IgD-negative memory B cell (primary cell): ENCODE measurements at regions not wholly inside any gene's neighbourhood (a gene's known extent, or its start where the extent isn't known, plus 50 kb on each side); places are given as distances from the start of the nearest gene placed in this dataset.

Experiments used
- H3K27ac Mint-ChIP-seq, 3 donors: one replicate each; pipeline ENCODE4 v1.8.0; 2020 to 2022; ENCODE audit warnings: mild to moderate bottlenecking in 3 of 3, mixed read lengths in 3 of 3, moderate library complexity in 1 of 3
- H3K27me3 Mint-ChIP-seq: one replicate; pipeline ENCODE4 v1.8.0; 2021; ENCODE audit warnings: mixed read lengths
- H3K36me3 Mint-ChIP-seq: one replicate; pipeline ENCODE4 v1.8.0; 2020; ENCODE audit warnings: mild to moderate bottlenecking, mixed read lengths
- H3K4me1 Mint-ChIP-seq, 3 donors: one replicate each; pipeline ENCODE4 v1.8.0; 2020 to 2022; ENCODE audit warnings: mixed read lengths in 3 of 3, mild to moderate bottlenecking in 1 of 3
- H3K4me3 Mint-ChIP-seq, 4 donors: one replicate each; pipeline ENCODE4 v1.8.0; 2020 to 2022; ENCODE audit warnings: mild to moderate bottlenecking in 4 of 4, mixed read lengths in 4 of 4, moderate library complexity in 3 of 4
- H3K9me3 Mint-ChIP-seq, 3 donors: one replicate each; pipeline ENCODE4 v1.8.0; 2020 to 2021; ENCODE audit warnings: mixed read lengths in 3 of 3, mild to moderate bottlenecking in 1 of 3

DNA sequence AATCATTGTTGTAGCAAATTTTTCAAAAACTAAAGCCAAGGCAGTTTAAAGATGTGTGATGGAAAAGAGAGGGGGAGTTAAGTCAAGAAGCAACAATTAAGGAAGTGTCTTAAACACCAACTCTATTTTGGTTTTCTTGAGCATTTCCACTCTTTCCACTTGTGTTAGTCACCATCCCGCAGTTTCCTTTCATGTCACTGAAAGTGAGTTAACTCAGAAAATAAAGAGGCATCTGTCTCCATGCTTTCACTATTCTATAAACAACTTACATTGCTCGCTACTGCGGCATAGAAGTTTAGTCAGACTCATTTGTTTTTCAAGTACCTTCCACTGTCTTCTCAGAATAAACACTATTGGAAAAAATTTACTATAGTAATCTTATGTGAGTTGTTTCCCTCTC lies 284.9 kb upstream of the SEMA3D start:
- H3K4me3 Mint-ChIP-seq = no peak overlapping the region
- H3K27me3 Mint-ChIP-seq = no peaks in the 10 kb centered on the region
- no peak overlapping the region for H3K27ac Mint-ChIP-seq
- no peaks in the 10 kb centered on the region for H3K4me1 Mint-ChIP-seq
- no peaks in the 10 kb centered on the region for H3K36me3 Mint-ChIP-seq
- H3K9me3 Mint-ChIP-seq = no peaks in the 10 kb centered on the region

DNA sequence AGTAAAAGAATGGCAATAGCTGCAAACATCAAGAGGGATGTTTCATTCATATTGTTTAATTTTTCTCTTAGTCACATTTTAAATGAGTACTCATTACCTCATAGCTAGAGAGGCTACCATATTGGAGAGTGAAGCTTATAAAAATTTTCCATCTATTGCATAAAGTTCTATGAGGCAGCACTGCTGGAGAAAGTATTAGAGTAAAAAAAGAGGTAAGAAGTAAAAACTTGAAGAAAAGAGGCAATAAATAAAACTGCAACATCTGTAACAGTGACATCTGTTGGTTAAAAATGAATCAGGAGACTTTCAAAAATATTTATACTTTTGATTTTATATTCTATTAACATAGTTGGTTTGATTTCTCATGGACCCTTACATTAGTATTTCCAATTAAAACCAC lies 284.5 kb upstream of the SEMA3D start:
- no peaks in the 10 kb centered on the region for H3K36me3 Mint-ChIP-seq
- H3K4me1 Mint-ChIP-seq = no peaks in the 10 kb centered on the region
- no peak overlapping the region for H3K4me3 Mint-ChIP-seq
- H3K27ac Mint-ChIP-seq = no peak overlapping the region
- no peaks in the 10 kb centered on the region for H3K27me3 Mint-ChIP-seq
- no peaks in the 10 kb centered on the region for H3K9me3 Mint-ChIP-seq

DNA sequence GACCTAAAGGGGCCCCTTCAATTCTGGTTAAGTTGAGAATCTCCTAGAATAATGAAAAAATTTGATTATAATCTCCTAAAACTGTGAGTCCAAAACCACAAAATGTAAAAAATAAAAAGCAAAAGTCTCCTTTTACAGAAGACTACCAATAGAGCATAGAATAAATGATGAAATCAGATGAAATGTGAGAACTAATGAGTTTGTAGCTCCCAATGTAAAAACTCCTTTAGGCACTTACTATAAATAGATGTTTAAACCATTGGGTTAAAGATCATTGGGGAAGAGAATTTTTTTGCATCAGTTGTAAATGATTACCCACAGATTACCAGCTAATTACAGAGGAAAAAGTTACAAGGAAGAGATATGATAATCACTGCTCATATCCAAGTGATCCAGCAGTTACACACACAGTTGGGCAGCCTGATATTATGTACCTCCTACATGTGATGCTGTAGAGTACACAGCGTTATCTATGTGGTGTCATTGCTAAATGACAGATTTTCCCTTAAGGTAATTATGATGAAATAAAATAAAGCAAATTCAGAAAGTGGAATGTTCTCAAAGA lies 282.7 kb upstream of the SEMA3D start:
- Mint-ChIP-seq H3K9me3 (no peaks in the 10 kb centered on the region), H3K27me3 (no peaks in the 10 kb centered on the region), H3K4me1 (peaks cover 0 to 2% (median 0%) of the 10 kb centered on the region in 3 donors), H3K36me3 (no peaks in the 10 kb centered on the region), H3K27ac (no peak overlapping the region), H3K4me3 (no peak overlapping the region)

DNA sequence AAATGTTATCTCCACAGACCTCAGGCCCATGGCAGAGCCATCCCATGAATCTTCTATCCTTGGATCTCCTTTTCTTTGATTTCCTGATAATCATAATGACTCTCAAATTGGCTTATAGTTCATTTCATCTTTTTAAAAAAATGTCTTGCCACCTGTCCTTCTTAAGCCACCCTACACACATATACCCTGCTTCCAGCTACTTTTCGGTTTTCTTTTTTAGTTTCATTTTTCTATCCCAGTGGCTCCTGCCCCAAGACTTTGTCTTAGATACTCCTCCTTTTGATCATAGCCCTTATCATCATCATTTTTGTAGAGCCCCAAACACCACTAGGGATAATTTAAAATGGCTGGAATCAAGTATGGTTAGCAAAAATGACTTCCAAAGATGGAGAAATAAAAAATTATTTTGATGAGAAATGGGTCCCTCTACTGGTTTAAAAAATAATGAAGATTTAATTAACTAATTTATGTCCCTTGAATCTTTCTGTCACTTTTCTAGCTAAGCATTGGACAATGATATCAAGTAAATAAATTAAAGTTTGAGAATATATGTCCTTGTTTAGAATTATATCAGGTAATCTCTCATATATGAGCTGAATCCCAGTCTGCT lies 277.3 kb upstream of the SEMA3D start:
- no peak overlapping the region for H3K4me3 Mint-ChIP-seq
- H3K4me1 Mint-ChIP-seq = peaks cover 0 to 2% (median 0%) of the 10 kb centered on the region in 3 donors
- no peak overlapping the region for H3K27ac Mint-ChIP-seq
- no peaks in the 10 kb centered on the region for H3K36me3 Mint-ChIP-seq
- no peaks in the 10 kb centered on the region for H3K27me3 Mint-ChIP-seq
- no peaks in the 10 kb centered on the region for H3K9me3 Mint-ChIP-seq

DNA sequence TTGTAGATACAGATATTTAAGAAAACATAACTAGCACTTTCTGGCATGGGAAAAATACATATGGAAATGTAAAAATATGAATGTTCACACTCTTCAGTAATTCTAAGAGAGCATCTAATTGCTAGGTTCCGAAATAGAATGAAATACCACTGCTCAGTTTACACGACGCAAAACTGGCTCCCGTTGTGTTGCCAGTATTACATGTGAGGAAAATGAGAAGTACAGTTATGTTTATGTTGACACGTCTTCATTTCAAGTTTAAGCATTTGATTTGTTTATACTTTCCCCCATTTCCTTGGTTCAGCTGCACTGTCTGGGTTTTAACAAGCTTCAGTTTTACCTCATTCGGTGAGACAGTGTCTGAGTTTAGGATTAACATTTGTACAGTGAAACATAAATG lies 275.8 kb upstream of the SEMA3D start:
- Mint-ChIP-seq H3K27ac (no peak overlapping the region), H3K4me3 (no peak overlapping the region)

DNA sequence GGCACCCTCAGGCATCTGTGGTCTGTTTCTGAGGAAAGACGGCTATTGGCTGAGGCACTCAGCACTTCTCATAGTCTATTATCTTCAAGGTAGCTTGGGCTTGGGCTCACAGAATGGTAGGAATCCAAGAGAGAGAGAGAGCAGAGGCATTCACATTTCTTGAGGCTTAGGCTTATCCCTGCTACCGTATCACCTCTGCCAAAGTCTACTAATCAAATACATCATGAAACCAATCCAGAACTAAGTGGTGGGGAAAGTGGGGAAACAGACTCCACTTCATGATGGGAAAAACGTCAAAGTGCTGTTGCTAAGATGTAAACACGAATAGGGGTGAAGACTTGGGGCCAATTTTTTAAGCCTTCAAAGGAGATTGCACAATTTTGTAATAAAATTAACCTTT lies 271.1 kb upstream of the SEMA3D start:
- H3K4me3 Mint-ChIP-seq = no peak overlapping the region

More for the DNA sequence above, 275.8 kb upstream of the SEMA3D start:
- Mint-ChIP-seq H3K27me3 (no peaks in the 10 kb centered on the region), H3K4me1 (peaks cover 0 to 2% (median 0%) of the 10 kb centered on the region in 3 donors), H3K9me3 (no peaks in the 10 kb centered on the region), H3K36me3 (no peaks in the 10 kb centered on the region)

DNA sequence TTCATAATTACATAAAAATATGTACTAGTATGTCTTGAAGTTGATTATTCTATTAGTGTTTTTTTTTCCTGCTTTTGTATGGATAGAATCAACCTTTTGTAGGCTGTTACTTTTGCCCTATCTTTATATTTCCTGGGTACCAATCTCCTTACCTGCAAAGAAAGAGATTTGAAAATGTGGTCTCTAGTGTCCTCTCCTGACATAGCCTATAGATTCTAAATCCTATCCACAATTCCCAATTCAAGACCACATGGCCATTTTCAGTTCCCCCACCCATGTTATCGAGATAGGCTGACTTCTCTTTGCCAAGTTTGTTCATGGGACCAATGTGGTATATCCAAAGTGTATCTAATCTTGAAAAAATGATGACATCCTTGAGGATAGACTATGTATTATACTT lies 269.4 kb upstream of the SEMA3D start:
- no peak overlapping the region for H3K4me3 Mint-ChIP-seq
- no peaks in the 10 kb centered on the region for H3K36me3 Mint-ChIP-seq

More for the DNA sequence above, 271.1 kb upstream of the SEMA3D start:
- H3K27me3 Mint-ChIP-seq = no peaks in the 10 kb centered on the region
- H3K36me3 Mint-ChIP-seq = no peaks in the 10 kb centered on the region
- H3K27ac Mint-ChIP-seq = no peak overlapping the region
- no peaks in the 10 kb centered on the region for H3K9me3 Mint-ChIP-seq
- no peaks in the 10 kb centered on the region for H3K4me1 Mint-ChIP-seq

DNA sequence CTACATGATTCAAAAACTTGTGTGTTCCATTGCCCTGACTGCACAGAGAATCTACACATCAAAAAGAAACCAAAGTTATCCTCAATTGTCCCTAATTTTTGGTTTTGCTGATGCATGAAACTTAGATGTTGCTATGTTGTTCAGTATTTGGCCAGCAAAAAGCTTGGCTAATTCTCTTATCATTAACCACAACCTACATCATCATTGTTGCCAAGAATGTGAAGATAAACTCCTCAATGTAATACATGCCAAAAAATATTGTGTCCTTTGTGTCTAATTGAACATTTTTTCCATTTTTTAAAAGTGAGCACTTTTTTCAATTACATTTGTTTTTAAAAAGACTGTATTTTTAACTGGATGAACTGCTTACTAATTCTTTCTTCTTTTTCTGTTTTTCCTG lies 268.0 kb upstream of the SEMA3D start:
- Mint-ChIP-seq H3K27ac (no peak overlapping the region), H3K4me1 (no peaks in the 10 kb centered on the region), H3K36me3 (no peaks in the 10 kb centered on the region), H3K27me3 (no peaks in the 10 kb centered on the region), H3K4me3 (no peak overlapping the region), H3K9me3 (no peaks in the 10 kb centered on the region)

More for the DNA sequence above, 269.4 kb upstream of the SEMA3D start:
- no peak overlapping the region for H3K27ac Mint-ChIP-seq
- H3K4me1 Mint-ChIP-seq = no peaks in the 10 kb centered on the region
- H3K9me3 Mint-ChIP-seq = no peaks in the 10 kb centered on the region
- H3K27me3 Mint-ChIP-seq = no peaks in the 10 kb centered on the region

DNA sequence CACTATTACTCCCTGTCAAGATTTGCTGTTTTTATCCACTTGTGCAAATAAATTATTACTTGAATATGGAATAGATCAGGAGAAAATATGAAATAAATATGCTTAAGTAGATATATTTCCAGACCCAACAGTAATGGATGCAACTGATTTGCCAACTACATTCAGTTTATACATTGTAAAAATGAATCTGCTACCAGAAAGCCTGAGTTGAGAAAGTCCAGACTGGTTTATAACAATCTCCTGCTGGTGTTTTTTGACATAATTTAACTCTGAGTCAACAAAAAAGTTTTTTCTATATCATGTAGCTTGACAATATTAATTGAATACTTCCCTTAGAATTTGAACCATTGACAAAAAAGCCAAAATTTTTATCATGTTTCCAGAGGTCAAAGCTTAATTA lies 265.8 kb upstream of the SEMA3D start:
- no peaks in the 10 kb centered on the region for H3K36me3 Mint-ChIP-seq
- no peak overlapping the region for H3K4me3 Mint-ChIP-seq
- no peaks in the 10 kb centered on the region for H3K27me3 Mint-ChIP-seq
- no peaks in the 10 kb centered on the region for H3K4me1 Mint-ChIP-seq
- no peaks in the 10 kb centered on the region for H3K9me3 Mint-ChIP-seq
- no peak overlapping the region for H3K27ac Mint-ChIP-seq

DNA sequence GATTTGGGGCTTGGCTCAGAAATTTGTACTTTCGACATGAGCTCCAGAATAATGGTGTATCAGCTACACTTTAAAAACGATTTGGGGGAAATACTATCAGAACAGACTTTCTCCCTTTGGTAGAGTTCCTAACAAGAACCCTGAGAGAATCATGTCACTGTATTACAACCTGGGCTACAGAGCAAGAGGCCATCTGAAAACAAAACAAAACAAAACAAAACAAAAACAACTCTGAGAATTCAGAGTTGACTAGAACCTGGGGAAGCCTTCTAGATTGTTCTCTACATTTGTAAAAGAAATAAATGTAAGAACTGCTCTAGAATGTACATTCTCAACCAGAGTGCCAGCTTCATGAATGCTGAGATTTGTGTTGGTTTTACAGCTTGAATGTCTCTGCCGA lies 262.6 kb upstream of the SEMA3D start:
- H3K9me3 Mint-ChIP-seq = no peaks in the 10 kb centered on the region
- H3K27me3 Mint-ChIP-seq = no peaks in the 10 kb centered on the region
- H3K36me3 Mint-ChIP-seq = no peaks in the 10 kb centered on the region
- no peaks in the 10 kb centered on the region for H3K4me1 Mint-ChIP-seq
- H3K27ac Mint-ChIP-seq = no peak overlapping the region
- no peak overlapping the region for H3K4me3 Mint-ChIP-seq

DNA sequence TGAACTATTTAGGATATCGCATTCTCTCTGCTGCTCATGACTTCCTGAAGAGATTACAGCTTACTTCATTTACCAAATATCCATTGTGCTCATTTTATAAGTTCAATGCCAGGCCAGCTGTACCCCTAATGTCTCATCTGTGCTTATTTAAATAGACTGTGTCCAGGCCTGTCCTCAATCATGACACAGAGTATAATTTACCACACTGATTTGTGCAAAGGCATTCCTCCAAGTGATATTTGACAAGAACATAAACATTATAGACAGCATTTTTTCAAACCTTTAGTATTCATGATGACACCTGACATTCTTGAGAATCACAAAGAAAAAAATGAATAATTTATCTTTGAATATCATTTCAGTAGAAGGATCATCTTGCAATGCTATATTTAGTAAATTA lies 260.1 kb upstream of the SEMA3D start:
- Mint-ChIP-seq H3K9me3 (no peaks in the 10 kb centered on the region), H3K27me3 (no peaks in the 10 kb centered on the region), H3K4me1 (no peaks in the 10 kb centered on the region), H3K36me3 (no peaks in the 10 kb centered on the region), H3K27ac (no peak overlapping the region), H3K4me3 (no peak overlapping the region)

DNA sequence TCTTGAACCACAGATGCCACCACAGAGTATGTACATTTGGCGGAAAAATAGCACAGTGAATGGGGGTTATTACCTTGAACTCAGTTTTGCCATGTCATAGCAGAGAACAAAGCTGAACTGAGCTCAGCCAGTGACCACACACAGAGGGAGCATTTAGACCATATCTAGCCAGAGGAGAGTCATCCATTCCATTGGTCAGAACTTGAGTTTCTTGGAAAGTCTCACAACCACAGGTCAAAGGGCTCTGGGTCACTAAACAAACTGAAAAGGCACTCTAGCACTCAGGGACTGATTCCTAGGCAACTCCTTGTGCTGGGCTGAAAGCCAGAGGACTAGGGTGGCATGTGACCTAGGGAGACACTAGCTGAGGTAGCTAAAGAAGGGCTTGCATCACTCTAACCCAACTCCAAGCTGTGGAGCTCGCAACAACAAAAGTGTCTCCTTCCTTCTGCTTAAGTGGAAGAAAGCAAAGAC lies 239.7 kb upstream of the SEMA3D start:
- Mint-ChIP-seq H3K9me3 (peaks cover 0 to 10% (median 0%) of the 10 kb centered on the region in 3 donors), H3K27ac (no peak overlapping the region), H3K4me3 (no peak overlapping the region), H3K27me3 (no peaks in the 10 kb centered on the region), H3K36me3 (no peaks in the 10 kb centered on the region), H3K4me1 (no peaks in the 10 kb centered on the region)

DNA sequence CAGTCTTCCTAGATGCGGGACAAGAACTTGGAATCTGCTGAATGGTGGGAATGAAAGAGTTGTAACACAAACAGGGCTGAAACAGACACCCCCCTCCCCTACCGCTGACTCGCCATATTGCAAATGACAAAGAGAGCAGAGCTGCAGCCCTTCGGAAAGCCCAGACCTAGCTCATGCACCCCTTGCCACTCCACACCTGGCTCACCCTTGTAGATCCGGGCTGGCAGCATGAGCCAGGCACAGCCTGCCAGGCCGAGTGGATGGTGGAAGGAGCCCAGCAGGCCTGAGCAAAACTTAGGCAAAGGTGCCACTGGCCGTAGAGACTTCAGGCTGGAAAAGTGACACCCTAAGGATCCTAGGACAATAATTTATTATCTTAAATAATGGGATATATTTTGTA lies 237.4 kb upstream of the SEMA3D start:
- no peak overlapping the region for H3K27ac Mint-ChIP-seq
- peaks cover 0 to 10% (median 0%) of the 10 kb centered on the region in 3 donors for H3K9me3 Mint-ChIP-seq
- H3K4me3 Mint-ChIP-seq = no peak overlapping the region
- H3K4me1 Mint-ChIP-seq = no peaks in the 10 kb centered on the region
- no peaks in the 10 kb centered on the region for H3K27me3 Mint-ChIP-seq
- H3K36me3 Mint-ChIP-seq = no peaks in the 10 kb centered on the region

DNA sequence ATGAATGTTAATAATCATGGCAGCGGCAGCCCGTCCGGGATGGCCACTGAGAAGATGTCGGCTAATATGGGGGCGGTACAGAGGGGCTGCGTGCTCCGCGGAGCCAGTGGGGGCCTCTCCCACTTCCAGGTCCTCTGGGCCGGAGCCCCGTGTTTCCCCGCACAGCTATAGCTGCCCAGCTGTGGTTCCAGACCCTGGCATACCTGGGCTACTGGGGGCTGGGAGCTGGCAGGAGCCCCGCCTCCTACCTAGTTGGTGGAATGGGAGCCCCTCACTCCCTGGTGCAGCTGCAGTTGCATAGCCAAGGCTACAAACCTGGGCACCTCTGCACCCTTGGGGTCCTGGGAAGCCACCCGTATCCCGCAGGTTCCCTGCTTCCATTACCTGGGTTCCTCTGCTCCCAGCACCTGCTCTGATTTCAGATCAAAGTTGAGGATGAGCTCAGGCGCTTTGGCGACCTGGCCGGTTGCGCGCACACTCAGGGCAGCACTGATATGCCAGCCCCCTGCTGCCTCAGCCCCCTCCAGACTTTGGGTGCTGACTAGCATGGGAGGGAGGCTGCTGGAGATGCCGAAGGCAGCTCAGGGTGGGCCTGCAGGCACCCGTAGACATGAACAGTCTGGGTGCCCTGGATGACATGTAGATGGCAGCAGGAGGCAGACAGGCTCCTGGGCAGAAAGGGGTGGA lies 236.5 kb upstream of the SEMA3D start:
- H3K27ac Mint-ChIP-seq = no peak overlapping the region
- H3K9me3 Mint-ChIP-seq = peaks cover 0 to 10% (median 0%) of the 10 kb centered on the region in 3 donors
- no peaks in the 10 kb centered on the region for H3K36me3 Mint-ChIP-seq
- no peaks in the 10 kb centered on the region for H3K27me3 Mint-ChIP-seq
- no peaks in the 10 kb centered on the region for H3K4me1 Mint-ChIP-seq
- H3K4me3 Mint-ChIP-seq = no peak overlapping the region

DNA sequence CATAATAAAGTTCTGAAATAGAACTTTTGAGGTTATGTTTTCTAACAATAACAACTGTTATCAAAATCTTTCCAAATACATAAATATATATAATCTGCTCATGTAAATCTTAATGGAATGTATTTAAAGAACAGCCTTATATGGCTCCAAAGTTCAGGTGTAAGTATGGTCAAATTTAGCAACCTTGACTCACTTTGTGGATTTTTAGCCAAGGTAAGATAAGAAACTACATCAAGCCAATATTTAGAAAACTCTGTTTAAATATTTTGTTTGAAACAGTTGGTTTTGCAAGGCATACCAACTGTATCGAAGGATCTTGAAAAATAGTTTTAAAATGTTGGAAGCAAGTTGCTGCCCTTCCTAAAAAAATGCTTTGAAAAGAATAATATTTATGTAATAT lies 228.9 kb upstream of the SEMA3D start:
- no peak overlapping the region for H3K4me3 Mint-ChIP-seq
- no peaks in the 10 kb centered on the region for H3K4me1 Mint-ChIP-seq
- no peaks in the 10 kb centered on the region for H3K27me3 Mint-ChIP-seq
- H3K9me3 Mint-ChIP-seq = peaks cover 0 to 4% (median 0%) of the 10 kb centered on the region in 3 donors
- no peak overlapping the region for H3K27ac Mint-ChIP-seq
- no peaks in the 10 kb centered on the region for H3K36me3 Mint-ChIP-seq

DNA sequence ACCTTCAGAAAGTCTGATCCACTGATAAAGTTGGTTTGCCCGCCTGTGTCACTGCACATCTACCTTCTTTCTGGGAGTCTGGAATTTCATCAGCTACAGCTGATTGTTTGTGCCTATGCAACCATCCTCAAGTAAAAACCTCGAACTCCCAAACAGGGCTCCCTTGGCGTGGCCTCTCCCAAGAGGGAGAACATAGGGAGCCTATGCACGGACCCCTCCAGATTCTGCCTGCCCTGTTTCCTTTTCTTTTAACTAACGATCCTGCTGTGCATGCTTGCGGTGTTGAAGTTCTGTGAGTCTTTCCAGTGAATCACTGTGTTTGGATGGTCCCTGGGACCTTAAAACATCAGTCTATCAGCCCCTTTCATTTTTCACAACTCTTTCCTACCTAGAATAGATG lies 226.9 kb upstream of the SEMA3D start:
- no peak overlapping the region for H3K27ac Mint-ChIP-seq

More for the DNA sequence above, 226.9 kb upstream of the SEMA3D start:
- Mint-ChIP-seq H3K4me3 (no peak overlapping the region), H3K9me3 (peaks cover 0 to 4% (median 0%) of the 10 kb centered on the region in 3 donors), H3K36me3 (no peaks in the 10 kb centered on the region), H3K4me1 (no peaks in the 10 kb centered on the region), H3K27me3 (no peaks in the 10 kb centered on the region)
